Smooth muscle cell (in vitro differentiated cells): ENCODE measurements at regions not wholly inside any gene's neighbourhood (a gene's known extent, or its start where the extent isn't known, plus 50 kb on each side); places are given as distances from the start of the nearest gene placed in this dataset.
"Not testable (repeated sequence)": the region's sequence is repeated elsewhere in the genome, so short reads cannot be mapped to it uniquely, and the experiment has no call there.

Experiments used
- DNase-seq: peaks from one replicate; lab custom pipeline; 2025; ENCODE audit not compliant: unreplicated experiment; lab: John Stamatoyannopoulos, UW
- H2AFZ ChIP-seq: fragments of 200-600 bp; sonication (generic); 2 replicates; pipeline ENCODE4 v1.6.0; 2016; ENCODE audit warnings: antibody characterized with exemption, low read depth, mild to moderate bottlenecking
- H3F3A ChIP-seq: fragments of 200-600 bp; sonication (generic); 2 replicates; pipeline ENCODE4 v1.6.0; 2017; ENCODE audit warnings: antibody characterized with exemption, low read depth
- H3K27ac ChIP-seq: fragments of 200-600 bp; sonication (generic); 2 replicates; pipeline ENCODE4 v1.5.1; 2016; ENCODE audit warnings: low read depth, mild to moderate bottlenecking
- H3K27me3 ChIP-seq: fragments of 200-600 bp; sonication (generic); 2 replicates; pipeline ENCODE4 v1.6.1; 2016; ENCODE audit warnings: low read depth, mild to moderate bottlenecking
- H3K36me3 ChIP-seq: fragments of 200-600 bp; sonication (generic); 2 replicates; pipeline ENCODE4 v1.5.1; 2016; ENCODE audit warnings: low read depth
- H3K4me1 ChIP-seq: fragments of 200-600 bp; sonication (generic); 2 replicates; pipeline ENCODE4 v1.5.1; 2016; ENCODE audit warnings: low read depth
- H3K4me2 ChIP-seq: fragments of 200-600 bp; sonication (generic); 2 replicates; pipeline ENCODE4 v1.6.0; 2016; ENCODE audit warnings: mild to moderate bottlenecking
- H3K4me3 ChIP-seq: fragments of 200-600 bp; sonication (generic); 2 replicates; pipeline ENCODE4 v1.5.1; 2016; ENCODE audit warnings: mild to moderate bottlenecking
- H3K79me2 ChIP-seq: fragments of 200-600 bp; sonication (generic); 2 replicates; pipeline ENCODE4 v1.6.0; 2016; ENCODE audit warnings: low read depth, mild to moderate bottlenecking
- H3K9ac ChIP-seq: fragments of 200-600 bp; sonication (generic); 2 replicates; pipeline ENCODE4 v1.6.0; 2016; ENCODE audit warnings: low read depth
- H3K9me3 ChIP-seq: fragments of 200-600 bp; sonication (generic); replicated peaks from 2 replicates; pipeline ENCODE4 v1.5.1; 2016; ENCODE audit warnings: low read depth
- H4K20me1 ChIP-seq: fragments of 200-600 bp; sonication (generic); 2 replicates; pipeline ENCODE4 v1.6.0; 2016; ENCODE audit warnings: low read depth
- WGBS: methylation state at CpG from one replicate; pipeline ENCODE4 v1.1.7; 2016; ENCODE audit warnings: low lambda C conversion rate; 5-methylcytosine and 5-hydroxymethylcytosine counted together
- TF ChIP-seq, protein P1 (sequence below): fragments of 200-600 bp; sonication (generic); IDR thresholded peaks from 2 replicates; pipeline ENCODE4 v1.5.1; 2017; ENCODE audit warnings: borderline replicate concordance, mild to moderate bottlenecking, antibody characterized with exemption; ENCODE audit not compliant: insufficient read depth, poor library complexity, severe bottlenecking

DNA sequence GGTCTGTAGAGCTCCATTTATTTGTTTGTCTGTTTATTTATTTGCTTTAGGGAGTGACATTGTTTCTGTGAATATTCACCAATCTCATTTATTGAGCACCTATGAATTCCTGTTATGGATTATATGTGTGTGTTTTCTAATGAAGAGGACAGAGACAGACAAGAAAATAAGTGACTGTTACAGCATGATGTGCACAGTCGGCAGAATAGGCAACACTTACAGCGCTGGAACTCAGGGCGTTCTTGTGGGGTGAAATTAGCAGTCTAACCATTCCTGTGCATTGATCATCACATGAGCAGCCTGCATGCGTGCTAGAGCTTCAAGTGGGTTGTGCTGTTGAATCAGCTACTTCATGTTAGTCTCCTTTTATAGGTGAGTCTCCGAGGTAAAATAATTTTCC lies 960.7 kb downstream of the SLC4A3 start:
- Histone ChIP-seq H3K4me3 (no peak overlapping the region), H3K4me2 (no peak overlapping the region), H3K27me3 (peaks cover 36% of the 10 kb centered on the region), H3K79me2 (no peaks in the 10 kb centered on the region), H3K9ac (no peak overlapping the region), H3K4me1 (no peaks in the 10 kb centered on the region), H2AFZ (no peak overlapping the region), H3K27ac (no peak overlapping the region), H3K36me3 (no peaks in the 10 kb centered on the region), H3K9me3 (no peaks in the 10 kb centered on the region), H4K20me1 (no peaks in the 10 kb centered on the region), H3F3A (no peaks in the 10 kb centered on the region)
- DNase-seq: no peak
- TF ChIP-seq, protein P1, sequence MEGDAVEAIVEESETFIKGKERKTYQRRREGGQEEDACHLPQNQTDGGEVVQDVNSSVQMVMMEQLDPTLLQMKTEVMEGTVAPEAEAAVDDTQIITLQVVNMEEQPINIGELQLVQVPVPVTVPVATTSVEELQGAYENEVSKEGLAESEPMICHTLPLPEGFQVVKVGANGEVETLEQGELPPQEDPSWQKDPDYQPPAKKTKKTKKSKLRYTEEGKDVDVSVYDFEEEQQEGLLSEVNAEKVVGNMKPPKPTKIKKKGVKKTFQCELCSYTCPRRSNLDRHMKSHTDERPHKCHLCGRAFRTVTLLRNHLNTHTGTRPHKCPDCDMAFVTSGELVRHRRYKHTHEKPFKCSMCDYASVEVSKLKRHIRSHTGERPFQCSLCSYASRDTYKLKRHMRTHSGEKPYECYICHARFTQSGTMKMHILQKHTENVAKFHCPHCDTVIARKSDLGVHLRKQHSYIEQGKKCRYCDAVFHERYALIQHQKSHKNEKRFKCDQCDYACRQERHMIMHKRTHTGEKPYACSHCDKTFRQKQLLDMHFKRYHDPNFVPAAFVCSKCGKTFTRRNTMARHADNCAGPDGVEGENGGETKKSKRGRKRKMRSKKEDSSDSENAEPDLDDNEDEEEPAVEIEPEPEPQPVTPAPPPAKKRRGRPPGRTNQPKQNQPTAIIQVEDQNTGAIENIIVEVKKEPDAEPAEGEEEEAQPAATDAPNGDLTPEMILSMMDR: no peak
- 97% methylated on average over 5 of the region's 5 CpGs for WGBS

- no peaks in the 10 kb centered on the region for H3K9me3 ChIP-seq
- no peak for DNase-seq
- H3K36me3 ChIP-seq: no peaks in the 10 kb centered on the region
- no peaks in the 10 kb centered on the region for H3F3A ChIP-seq
- H3K79me2 ChIP-seq: no peaks in the 10 kb centered on the region
- H4K20me1 ChIP-seq: no peaks in the 10 kb centered on the region
- TF ChIP-seq, protein P1: no peak
- H3K4me2 ChIP-seq: no peak overlapping the region
- WGBS: 90% methylated on average over 1 of the region's 1 CpG
- no peaks in the 10 kb centered on the region for H3K4me1 ChIP-seq
- peaks cover 28% of the 10 kb centered on the region for H3K27me3 ChIP-seq
- no peak overlapping the region for H3K9ac ChIP-seq
- no peak overlapping the region for H3K4me3 ChIP-seq
- no peak overlapping the region for H3K27ac ChIP-seq
- no peak overlapping the region for H2AFZ ChIP-seq
These were observed 963.0 kb downstream of the SLC4A3 start for GRCh38 chr2:220590476-220590875.

- peaks cover 4% of the 10 kb centered on the region for H3K27me3 ChIP-seq
- H3K4me1 ChIP-seq: no peaks in the 10 kb centered on the region
- no peak for DNase-seq
- TF ChIP-seq, protein P1: no peak
- no peaks in the 10 kb centered on the region for H3K79me2 ChIP-seq
- no peaks in the 10 kb centered on the region for H3F3A ChIP-seq
- no peaks in the 10 kb centered on the region for H3K9me3 ChIP-seq
- no peak overlapping the region for H3K27ac ChIP-seq
- H3K9ac ChIP-seq: no peak overlapping the region
- H3K4me2 ChIP-seq: no peak overlapping the region
- no peaks in the 10 kb centered on the region for H3K36me3 ChIP-seq
- WGBS: 93% methylated on average over 1 of the region's 1 CpG
- H3K4me3 ChIP-seq: no peak overlapping the region
- no peaks in the 10 kb centered on the region for H4K20me1 ChIP-seq
- no peak overlapping the region for H2AFZ ChIP-seq
These were observed 966.1 kb downstream of the SLC4A3 start for GRCh38 chr2:220593526-220593925.

DNA sequence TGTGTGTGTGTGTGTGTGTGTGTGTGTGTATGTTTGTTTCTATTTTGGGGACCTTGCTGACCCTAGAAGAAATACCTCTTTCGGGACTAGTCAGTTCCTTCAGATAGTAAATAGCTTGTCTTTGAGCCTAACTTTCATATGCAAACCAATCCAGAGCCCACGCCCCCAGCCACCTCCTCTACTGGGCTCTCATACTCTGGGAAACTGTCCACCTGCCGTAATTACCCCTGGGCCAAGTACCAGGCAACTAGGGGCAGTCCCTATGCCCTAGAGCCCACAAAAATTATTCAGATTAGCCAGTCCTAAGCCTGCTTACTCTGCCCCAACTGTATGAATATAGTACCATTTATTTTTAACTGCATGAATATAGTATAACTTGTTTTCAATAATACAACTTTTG lies 970.4 kb downstream of the EPHA4 start:
- 48% methylated on average over 3 of the region's 3 CpGs for WGBS
- H3K9me3 ChIP-seq: no peaks in the 10 kb centered on the region
- H3K27ac ChIP-seq: no peak overlapping the region
- H3K4me3 ChIP-seq: no peak overlapping the region
- no peak overlapping the region for H3K9ac ChIP-seq
- H3K4me2 ChIP-seq: no peak overlapping the region
- H3F3A ChIP-seq: no peaks in the 10 kb centered on the region
- H3K4me1 ChIP-seq: no peaks in the 10 kb centered on the region
- no peaks in the 10 kb centered on the region for H3K79me2 ChIP-seq
- no peaks in the 10 kb centered on the region for H4K20me1 ChIP-seq
- no peak overlapping the region for H2AFZ ChIP-seq
- TF ChIP-seq, protein P1: no peak
- no peak for DNase-seq
- no peaks in the 10 kb centered on the region for H3K27me3 ChIP-seq
- H3K36me3 ChIP-seq: no peaks in the 10 kb centered on the region

DNA sequence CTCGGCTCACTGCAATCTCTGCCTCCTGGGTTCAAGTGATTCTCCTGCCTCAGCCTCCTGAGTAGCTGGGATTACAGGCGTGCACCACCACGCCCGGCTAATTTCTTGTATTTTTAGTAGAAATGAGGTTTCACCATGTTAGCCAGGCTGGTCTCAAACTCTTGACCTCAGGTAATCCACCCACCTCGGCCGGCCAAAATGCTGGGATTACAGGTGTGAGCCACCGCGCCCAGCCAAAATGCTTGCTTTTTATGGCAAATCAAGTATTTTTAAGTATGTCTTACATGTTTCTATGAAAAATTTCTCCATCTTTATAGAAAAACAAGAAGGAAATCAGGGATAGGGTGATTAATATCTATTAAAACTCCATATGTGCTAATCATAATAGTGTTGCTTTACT lies 959.1 kb downstream of the EPHA4 start:
- not testable (repeated sequence) for H2AFZ ChIP-seq

More for the DNA sequence above, 959.1 kb downstream of the EPHA4 start:
- not testable (repeated sequence) for DNase-seq, H3K9ac ChIP-seq, H3K4me3 ChIP-seq, H3K4me2 ChIP-seq, H3K27ac ChIP-seq, H3K27me3 ChIP-seq, H4K20me1 ChIP-seq, H3F3A ChIP-seq, H3K9me3 ChIP-seq, H3K4me1 ChIP-seq, H3K79me2 ChIP-seq, H3K36me3 ChIP-seq
- 97% methylated on average over 8 of the region's 8 CpGs for WGBS
